HG03175 (cell line): ENCODE measurements at regions not wholly inside any gene's neighbourhood (a gene's known extent, or its start where the extent isn't known, plus 50 kb on each side); places are given as distances from the start of the nearest gene placed in this dataset.
"Not testable (repeated sequence)": the region's sequence is repeated elsewhere in the genome, so short reads cannot be mapped to it uniquely, and the experiment has no call there.

ENCODE experiments used
- ATAC-seq: cut with Tn5 transposase; IDR thresholded peaks from one replicate; pipeline ENCODE4 v1.9.1; 2021; ENCODE audit warnings: mild to moderate bottlenecking, moderate library complexity; ENCODE audit not compliant: unreplicated experiment

GRCh38 chr13:65964672-65965071, 1265.5 kb downstream of the PCDH9 start:
- no peak for ATAC-seq

- no peak for ATAC-seq
These were observed 1270.8 kb downstream of the PCDH9 start for GRCh38 chr13:65959305-65959704.

- ATAC-seq, result no peak
These were observed 1283.7 kb downstream of the PCDH9 start for GRCh38 chr13:65946387-65946786.

GRCh38 chr13:65943708-65944107, 1286.4 kb downstream of the PCDH9 start:
- ATAC-seq, result no peak

- ATAC-seq, result no peak
These were observed 1287.1 kb downstream of the PCDH9 start for GRCh38 chr13:65943024-65943423.

GRCh38 chr13:65940720-65941119, 1289.4 kb downstream of the PCDH9 start:
- ATAC-seq, result no peak

- ATAC-seq, result no peak
These were observed 1292.9 kb downstream of the PCDH9 start for GRCh38 chr13:65937251-65937650.

- no peak for ATAC-seq
These were observed 1293.9 kb downstream of the PCDH9 start for GRCh38 chr13:65936249-65936648.

GRCh38 chr13:65932587-65933239, 1297.4 kb downstream of the PCDH9 start:
- no peak for ATAC-seq

GRCh38 chr13:65932013-65932412, 1298.1 kb downstream of the PCDH9 start:
- ATAC-seq, result no peak

GRCh38 chr13:65929436-65929835, 1300.7 kb downstream of the PCDH9 start:
- ATAC-seq, result no peak

- ATAC-seq, result no peak
These were observed 1303.4 kb downstream of the PCDH9 start for GRCh38 chr13:65926750-65927171.

GRCh38 chr13:65922846-65923245, 1307.3 kb downstream of the PCDH9 start:
- not testable (repeated sequence) for ATAC-seq

GRCh38 chr13:65921933-65922332, 1308.2 kb downstream of the PCDH9 start:
- no peak for ATAC-seq

GRCh38 chr13:65917731-65918130, 1312.4 kb downstream of the PCDH9 start:
- ATAC-seq, result no peak

GRCh38 chr13:65915195-65915594, 1314.9 kb downstream of the PCDH9 start:
- no peak for ATAC-seq

- ATAC-seq, result no peak
These were observed 1315.4 kb downstream of the PCDH9 start for GRCh38 chr13:65914716-65915115.

GRCh38 chr13:65913173-65913572, 1317.0 kb downstream of the PCDH9 start:
- ATAC-seq, result no peak

GRCh38 chr13:65912516-65912915, 1317.6 kb downstream of the PCDH9 start:
- no peak for ATAC-seq

- ATAC-seq, result no peak
These were observed 1318.5 kb downstream of the PCDH9 start for GRCh38 chr13:65911546-65912193.

- ATAC-seq, result no peak
These were observed 1320.6 kb downstream of the PCDH9 start for GRCh38 chr13:65909501-65909900.

GRCh38 chr13:65907666-65908525, 1322.2 kb downstream of the PCDH9 start:
- no peak for ATAC-seq
